ENCODE measurements at regions not wholly inside any gene's neighbourhood (a gene's known extent, or its start where the extent isn't known, plus 50 kb on each side); places are given as distances from the start of the nearest gene placed in this dataset.

- Histone ChIP-seq H3K4me1 (ENCODE audit: insufficient read depth, low read length) (no peaks in the 10 kb centered on the region), H3K4me3 (ENCODE audit: low read length) (no peak overlapping the region), H3K36me3 (ENCODE audit: insufficient read depth, low read length) (no peaks in the 10 kb centered on the region), H3K27ac (ENCODE audit: low read depth in 1 of 2, low read length in 2 of 2) (no peak overlapping the region), H3K9me3 (ENCODE audit: control insufficient read depth in 1 of 2, insufficient read depth in 1 of 2, low read length in 2 of 2) (no peaks in the 10 kb centered on the region), H3K27me3 (ENCODE audit: control insufficient read depth in 1 of 2, insufficient read depth in 2 of 2, low read length in 2 of 2) (no peaks in the 10 kb centered on the region)
- intact Hi-C loops (cut with DNase I, micrococcal nuclease): no loop called here
- no peak overlapping the region for H3K27ac Mint-ChIP-seq
- H3K4me1 Mint-ChIP-seq (ENCODE audit: low read depth): no peaks in the 10 kb centered on the region
- ChIA-PET CTCF (no interaction called here), POLR2A (no interaction called here)
- no peaks in the 10 kb centered on the region for H3K27me3 Mint-ChIP-seq
- no peak overlapping the region for H3K4me3 Mint-ChIP-seq
- no peak for DNase-seq
- ATAC-seq (ENCODE audit: poor library complexity): no peak
- TF ChIP-seq, protein P1, sequence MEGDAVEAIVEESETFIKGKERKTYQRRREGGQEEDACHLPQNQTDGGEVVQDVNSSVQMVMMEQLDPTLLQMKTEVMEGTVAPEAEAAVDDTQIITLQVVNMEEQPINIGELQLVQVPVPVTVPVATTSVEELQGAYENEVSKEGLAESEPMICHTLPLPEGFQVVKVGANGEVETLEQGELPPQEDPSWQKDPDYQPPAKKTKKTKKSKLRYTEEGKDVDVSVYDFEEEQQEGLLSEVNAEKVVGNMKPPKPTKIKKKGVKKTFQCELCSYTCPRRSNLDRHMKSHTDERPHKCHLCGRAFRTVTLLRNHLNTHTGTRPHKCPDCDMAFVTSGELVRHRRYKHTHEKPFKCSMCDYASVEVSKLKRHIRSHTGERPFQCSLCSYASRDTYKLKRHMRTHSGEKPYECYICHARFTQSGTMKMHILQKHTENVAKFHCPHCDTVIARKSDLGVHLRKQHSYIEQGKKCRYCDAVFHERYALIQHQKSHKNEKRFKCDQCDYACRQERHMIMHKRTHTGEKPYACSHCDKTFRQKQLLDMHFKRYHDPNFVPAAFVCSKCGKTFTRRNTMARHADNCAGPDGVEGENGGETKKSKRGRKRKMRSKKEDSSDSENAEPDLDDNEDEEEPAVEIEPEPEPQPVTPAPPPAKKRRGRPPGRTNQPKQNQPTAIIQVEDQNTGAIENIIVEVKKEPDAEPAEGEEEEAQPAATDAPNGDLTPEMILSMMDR (IDR thresholded peaks at IDR 0.05): no peak
- peaks cover 2% of the 10 kb centered on the region for H3K9me3 Mint-ChIP-seq
- H3K36me3 Mint-ChIP-seq (ENCODE audit: low read depth): no peaks in the 10 kb centered on the region
Measured at GRCh38 chrX:10756441-10756840, 136.1 kb upstream of the MID1 start.

DNA sequence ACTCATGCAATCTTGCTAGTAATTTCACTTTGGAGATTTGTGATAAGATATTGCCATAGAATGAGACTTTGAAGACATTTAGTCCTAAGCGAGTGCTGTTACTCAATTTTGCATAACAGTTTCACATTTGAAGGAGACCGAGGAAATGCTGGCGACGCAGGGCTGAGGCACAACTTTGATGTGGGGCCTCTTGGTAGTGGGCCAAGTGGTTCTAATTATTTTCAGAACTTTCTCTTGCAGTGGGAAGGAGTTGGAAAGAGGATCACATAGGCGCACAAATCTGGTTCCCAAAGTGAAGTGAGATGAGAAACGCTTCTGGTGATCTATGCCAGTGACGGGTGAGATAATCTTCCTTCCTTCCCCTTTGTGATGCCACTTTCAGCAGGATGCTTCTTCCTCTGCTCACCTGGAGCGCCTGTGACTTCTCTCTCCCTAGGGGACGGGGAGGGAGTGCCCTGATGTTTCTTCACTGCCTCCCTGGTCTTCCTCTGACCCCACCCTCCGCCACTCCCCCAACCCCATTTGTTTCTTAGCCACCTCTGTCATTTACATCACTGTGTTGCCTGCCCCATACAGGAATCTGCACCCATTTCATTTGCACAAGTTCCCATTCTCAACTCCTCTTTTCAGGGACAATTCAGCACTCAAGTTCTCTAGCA is 138.9 kb upstream of the MID1 start:
- no peaks in the 10 kb centered on the region for H3K27me3 Mint-ChIP-seq
- TF ChIP-seq, protein P1 (IDR thresholded peaks at IDR 0.05): no peak
- Histone ChIP-seq H3K9me3 (ENCODE audit: control insufficient read depth in 1 of 2, insufficient read depth in 1 of 2, low read length in 2 of 2) (no peaks in the 10 kb centered on the region), H3K27ac (ENCODE audit: low read depth in 1 of 2, low read length in 2 of 2) (no peak overlapping the region), H3K27me3 (ENCODE audit: control insufficient read depth in 1 of 2, insufficient read depth in 2 of 2, low read length in 2 of 2) (no peaks in the 10 kb centered on the region), H3K4me1 (ENCODE audit: insufficient read depth, low read length) (no peaks in the 10 kb centered on the region), H3K36me3 (ENCODE audit: insufficient read depth, low read length) (no peaks in the 10 kb centered on the region), H3K4me3 (ENCODE audit: low read length) (no peak overlapping the region)
- no peaks in the 10 kb centered on the region for H3K4me1 Mint-ChIP-seq (ENCODE audit: low read depth)
- H3K9me3 Mint-ChIP-seq: peaks cover 5% of the 10 kb centered on the region
- ATAC-seq (ENCODE audit: poor library complexity): no peak
- POLR2A ChIA-PET: no interaction called here
- intact Hi-C loops (cut with DNase I, micrococcal nuclease): no loop called here
- no peaks in the 10 kb centered on the region for H3K36me3 Mint-ChIP-seq (ENCODE audit: low read depth)
- CTCF ChIA-PET: no interaction called here
- no peak for DNase-seq
- H3K27ac Mint-ChIP-seq: no peak overlapping the region
- H3K4me3 Mint-ChIP-seq: no peak overlapping the region

- Mint-ChIP-seq H3K27ac (no peak overlapping the region), H3K36me3 (ENCODE audit: low read depth) (no peaks in the 10 kb centered on the region), H3K9me3 (peaks cover 5% of the 10 kb centered on the region), H3K27me3 (no peaks in the 10 kb centered on the region), H3K4me3 (no peak overlapping the region), H3K4me1 (ENCODE audit: low read depth) (no peaks in the 10 kb centered on the region)
- no peak overlapping the region for H3K27ac ChIP-seq (ENCODE audit: low read depth in 1 of 2, low read length in 2 of 2)
- H3K36me3 ChIP-seq (ENCODE audit: insufficient read depth, low read length): no peaks in the 10 kb centered on the region
- no peaks in the 10 kb centered on the region for H3K27me3 ChIP-seq (ENCODE audit: control insufficient read depth in 1 of 2, insufficient read depth in 2 of 2, low read length in 2 of 2)
- ChIA-PET POLR2A (no interaction called here), CTCF (no interaction called here)
- H3K4me1 ChIP-seq (ENCODE audit: insufficient read depth, low read length): no peaks in the 10 kb centered on the region
- no peak overlapping the region for H3K4me3 ChIP-seq (ENCODE audit: low read length)
- H3K9me3 ChIP-seq (ENCODE audit: control insufficient read depth in 1 of 2, insufficient read depth in 1 of 2, low read length in 2 of 2): no peaks in the 10 kb centered on the region
- DNase-seq (no peak), ATAC-seq (ENCODE audit: poor library complexity) (no peak)
- intact Hi-C loops (cut with DNase I, micrococcal nuclease): no loop called here
- TF ChIP-seq, protein P1 (IDR thresholded peaks at IDR 0.05): no peak
Measured at GRCh38 chrX:10761447-10761846, 141.1 kb upstream of the MID1 start.

Measured in CD4-positive, alpha-beta T cell (primary cell).